Suppressor macrophage (primary cell): ENCODE measurements at regions not wholly inside any gene's neighbourhood (a gene's known extent, or its start where the extent isn't known, plus 50 kb on each side); places are given as distances from the start of the nearest gene placed in this dataset.
A peak's percentile ranks its signal among the peaks of the same experiment; 100 is the strongest.
"Not testable (repeated sequence)": the region's sequence is repeated elsewhere in the genome, so short reads cannot be mapped to it uniquely, and the experiment has no call there.

Source experiments
- DNase-seq, 4 experiments: peaks; one replicate each; pipeline ENCODE4 v3.0.0-alpha.2; 2020 to 2022

DNA sequence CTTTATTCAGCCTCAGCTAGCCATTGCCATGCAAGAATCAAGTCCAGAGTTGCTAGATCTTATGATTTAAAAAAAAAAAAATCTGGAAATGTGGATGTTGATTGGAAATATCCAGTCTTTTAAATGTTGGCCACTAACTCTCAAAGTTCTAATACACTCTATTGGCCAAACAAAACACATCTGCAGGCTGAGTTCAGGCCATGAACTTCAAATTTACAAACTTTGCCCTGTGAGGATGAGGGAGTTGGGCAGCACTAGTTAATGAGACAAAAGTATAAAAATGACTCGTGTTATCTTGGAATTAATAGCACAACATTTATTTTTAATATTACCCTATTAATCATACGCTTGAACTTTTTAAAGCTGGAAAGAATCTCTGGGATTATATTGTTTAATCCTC, 432.3 kb downstream of the PLPP3 start:
- DNase-seq: no peak

DNA sequence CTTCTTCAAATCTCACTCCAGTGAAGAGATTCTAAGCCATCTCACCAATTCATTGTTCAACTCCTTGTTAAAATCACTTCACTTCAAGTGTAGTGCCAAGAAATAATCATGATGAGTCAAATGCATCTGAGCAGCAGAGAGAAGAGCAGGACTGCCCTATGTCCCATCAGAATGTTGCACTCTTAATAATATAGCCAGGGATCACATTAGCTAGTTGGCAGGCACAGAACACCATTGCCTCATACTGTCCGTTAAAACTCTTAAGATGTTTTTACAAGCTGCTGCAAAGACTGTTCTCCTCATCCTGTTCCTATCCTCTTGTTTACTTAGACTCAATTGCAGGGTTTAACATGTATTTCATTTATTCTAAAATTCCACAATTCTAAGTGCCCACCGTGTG, 432.9 kb downstream of the PLPP3 start:
- no peak for DNase-seq

GRCh38 chr1:56145581-56145980, 433.8 kb downstream of the PLPP3 start:
- DNase-seq: no peak

DNA sequence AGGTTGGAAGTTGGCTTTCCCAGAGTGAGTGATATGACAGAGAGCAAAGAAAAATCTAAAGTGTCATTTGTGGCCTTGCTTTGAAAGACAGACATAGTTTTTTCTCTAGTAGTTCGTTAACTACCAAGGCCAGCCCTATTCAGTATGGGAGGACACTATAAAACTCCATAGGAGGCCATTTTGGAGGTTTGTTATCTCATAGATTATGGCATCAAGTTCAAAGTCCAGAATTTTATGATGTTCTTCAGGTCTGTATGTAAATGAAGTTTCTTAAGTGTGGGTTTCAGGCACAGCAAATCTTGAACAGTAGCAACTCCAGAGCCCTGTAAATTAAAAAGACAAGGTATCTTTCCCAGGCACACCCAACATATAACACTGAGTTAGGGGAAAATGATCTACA, 437.1 kb downstream of the PLPP3 start:
- DNase-seq: no peak

- DNase-seq: no peak
Observed at GRCh38 chr1:56139836-56140235, 439.5 kb downstream of the PLPP3 start.

DNA sequence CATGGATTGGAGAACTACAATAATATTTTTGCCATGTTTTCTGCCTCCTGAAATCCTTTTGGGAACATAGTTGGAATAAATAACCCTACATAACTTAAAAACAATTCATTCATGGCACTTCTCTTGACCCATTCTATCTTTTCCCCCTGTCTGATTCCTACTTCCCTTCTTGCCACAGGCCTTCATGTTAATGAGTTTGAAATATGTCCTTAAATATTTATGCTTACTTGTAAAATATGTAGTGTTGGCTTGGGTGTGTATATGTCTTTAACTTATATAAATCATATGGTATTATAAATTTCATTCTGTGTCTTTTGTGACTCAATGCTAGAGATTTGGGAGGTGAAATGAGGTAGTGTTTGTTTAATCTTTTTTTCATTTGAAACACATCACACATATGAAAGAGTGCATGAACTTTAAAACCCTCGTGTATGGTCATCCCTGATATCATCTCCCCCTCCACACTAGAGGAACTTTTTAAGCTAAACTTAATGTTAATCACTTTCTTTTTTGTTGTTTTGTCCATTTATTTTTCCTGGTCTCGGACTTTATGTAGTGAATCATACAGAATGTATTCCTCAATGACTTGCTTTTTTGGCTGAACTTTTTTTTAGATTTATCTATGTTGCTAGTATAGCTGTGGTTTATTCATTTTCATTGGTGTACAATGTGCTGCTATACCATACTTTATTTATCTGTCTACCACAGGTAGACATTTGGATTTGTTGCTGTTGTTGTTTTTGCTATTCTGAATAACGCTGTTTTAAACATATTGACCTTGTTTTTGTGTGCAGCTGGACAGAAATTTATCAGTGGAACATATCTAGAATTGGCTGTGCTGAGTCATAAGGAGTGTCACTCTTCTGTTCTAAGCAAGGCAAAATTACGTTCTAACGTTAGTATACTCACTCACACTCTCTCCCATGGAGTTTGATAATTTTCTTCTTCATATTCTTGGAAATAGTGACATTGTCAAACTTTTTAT, 441.6 kb downstream of the PLPP3 start:
- no peak for DNase-seq

- DNase-seq: no peak
Observed at GRCh38 chr1:56137090-56137489, 442.3 kb downstream of the PLPP3 start.

DNA sequence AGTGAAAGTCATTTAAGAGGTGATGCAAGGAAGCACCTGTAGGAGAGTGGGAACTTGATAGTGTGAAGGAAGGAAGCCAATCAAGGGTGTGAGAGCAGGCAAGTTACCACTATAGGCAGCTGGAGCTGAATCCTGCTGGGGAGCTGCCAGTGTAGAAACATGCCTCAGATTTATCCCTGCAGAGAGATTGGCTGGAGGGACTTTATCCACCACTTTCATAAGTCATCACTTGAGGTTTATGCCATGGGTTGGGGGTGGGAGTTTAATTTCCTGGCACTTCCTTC, 443.6 kb downstream of the PLPP3 start:
- DNase-seq: no peak

DNA sequence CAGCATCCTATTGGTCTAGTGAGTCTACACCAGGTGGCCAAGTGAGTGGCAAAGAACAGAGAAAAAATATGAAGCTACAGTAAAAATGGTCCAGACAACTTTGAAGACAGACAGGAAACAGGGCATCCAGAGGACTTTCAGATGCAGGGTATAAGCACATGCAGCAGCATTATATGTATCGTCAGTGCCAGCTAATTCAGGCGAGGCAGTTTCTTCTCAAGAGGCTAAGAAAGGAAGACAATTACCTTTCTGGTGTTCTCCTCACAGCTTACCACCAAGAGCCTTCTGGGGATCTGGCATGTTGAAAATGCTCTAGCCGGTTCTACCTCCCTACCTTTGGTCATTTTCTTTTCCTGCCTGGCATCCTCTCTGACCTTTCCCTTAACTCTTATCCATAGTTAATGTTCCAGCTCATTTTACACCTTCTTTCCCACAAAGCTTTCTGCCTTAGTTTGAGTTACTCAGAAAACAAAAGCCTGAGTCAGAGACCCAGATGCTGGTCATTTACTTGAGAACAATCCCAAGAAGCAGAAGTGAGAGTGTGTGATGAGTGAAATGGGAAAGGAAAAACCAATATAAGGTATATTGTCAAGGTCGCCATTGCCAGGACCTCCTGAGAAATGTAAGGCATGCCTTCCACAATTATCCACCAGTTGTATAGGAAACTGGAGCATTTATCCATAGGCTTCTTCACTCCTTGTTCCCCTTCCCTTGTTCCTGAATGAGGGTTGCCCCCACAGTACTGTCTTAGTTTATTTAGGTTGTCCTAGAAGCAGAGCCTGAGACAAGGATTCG, 444.1 kb downstream of the PLPP3 start:
- DNase-seq: peak in 2 of 4 experiments; percentile 2

GRCh38 chr1:56133522-56134472, 445.6 kb downstream of the PLPP3 start:
- DNase-seq: no peak

- DNase-seq: no peak
Observed at GRCh38 chr1:56132520-56132919, 446.8 kb downstream of the PLPP3 start.

GRCh38 chr1:56129837-56130236, 449.5 kb downstream of the PLPP3 start:
- DNase-seq: no peak

DNA sequence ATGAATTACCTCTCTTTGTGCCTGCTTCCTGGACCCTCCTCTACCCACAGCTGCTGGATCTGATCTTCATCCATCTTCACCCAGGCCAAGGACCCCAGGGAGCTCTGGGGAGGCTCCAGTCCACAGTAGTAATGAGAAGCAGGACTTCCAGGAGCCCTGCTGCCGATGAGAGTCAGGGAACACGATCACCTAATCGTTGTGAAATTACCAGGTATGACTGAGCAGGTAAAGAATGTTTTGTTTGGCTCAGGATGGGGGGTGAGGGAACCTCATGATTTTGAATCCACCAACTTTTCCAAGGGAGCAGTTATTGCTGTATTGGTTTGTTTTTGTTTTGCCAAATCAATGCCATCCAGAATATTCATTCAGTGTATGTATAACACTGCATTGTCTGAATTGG, 454.0 kb downstream of the PLPP3 start:
- DNase-seq: no peak

- no peak for DNase-seq
Observed at GRCh38 chr1:56123826-56124225, 455.5 kb downstream of the PLPP3 start.

- no peak for DNase-seq
Observed at GRCh38 chr1:56123421-56123820, 455.9 kb downstream of the PLPP3 start.

GRCh38 chr1:56120021-56120420, 459.3 kb downstream of the PLPP3 start:
- peak; percentile 1 to 43 (median 10) for DNase-seq

GRCh38 chr1:56118676-56119075, 460.7 kb downstream of the PLPP3 start:
- DNase-seq: not testable (repeated sequence)

DNA sequence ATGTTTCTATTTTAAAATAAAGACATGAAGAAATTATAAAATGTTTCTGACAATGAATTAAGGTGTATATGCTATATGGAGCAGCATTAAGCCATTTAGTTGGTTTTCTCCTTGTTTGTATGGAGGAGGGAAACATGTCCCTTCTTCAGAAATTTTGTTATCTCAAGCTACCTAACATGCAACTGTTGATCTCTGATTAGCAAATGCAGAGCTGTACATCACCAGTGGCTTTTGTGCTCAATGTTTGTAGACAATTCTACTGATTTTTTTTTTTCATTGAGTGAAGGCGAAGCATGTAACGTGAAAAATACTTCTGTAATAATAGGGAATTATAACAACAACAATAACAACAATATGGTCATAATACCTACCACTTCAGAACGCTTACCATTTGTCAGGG, 463.7 kb downstream of the PLPP3 start:
- DNase-seq: no peak

GRCh38 chr1:56113679-56114078, 465.7 kb downstream of the PLPP3 start:
- DNase-seq: no peak

- DNase-seq: no peak
Observed at GRCh38 chr1:56107275-56107638, 472.1 kb downstream of the PLPP3 start.

DNA sequence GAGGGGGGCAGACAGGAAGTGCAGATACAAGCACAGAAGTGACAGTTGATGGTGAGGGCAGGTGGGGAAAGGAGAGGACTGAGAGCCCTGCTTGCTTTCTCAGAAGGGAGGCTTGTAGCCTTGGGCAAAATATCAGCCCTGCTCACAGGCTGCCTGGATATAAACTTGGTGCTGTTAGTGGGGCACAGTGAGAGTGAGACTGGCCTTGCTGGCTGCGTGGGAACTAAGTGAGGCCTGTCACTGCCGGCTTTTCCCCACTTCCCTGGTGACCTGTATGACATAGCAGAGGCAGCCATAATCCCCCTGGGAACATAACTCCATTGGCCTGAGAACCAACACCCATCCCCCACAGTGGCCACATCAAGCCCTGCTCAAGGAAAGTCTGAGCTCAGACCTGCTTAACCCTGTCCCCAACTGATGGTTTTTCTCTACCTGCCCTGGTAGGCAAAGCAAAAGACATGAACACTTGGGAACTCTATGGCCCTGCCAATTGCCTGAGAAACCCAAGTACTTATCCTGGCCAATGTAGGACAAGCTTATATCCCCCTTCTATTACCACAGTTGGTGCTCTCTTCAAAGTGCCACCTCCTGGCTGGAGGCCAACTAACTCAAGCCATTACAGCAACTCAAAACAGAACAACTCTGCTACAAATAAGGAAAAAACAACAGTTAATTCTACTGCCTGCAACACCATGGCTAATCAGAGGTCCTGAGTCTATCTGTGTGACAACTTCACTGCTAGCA, 472.7 kb downstream of the PLPP3 start:
- DNase-seq: no peak

- no peak for DNase-seq
Observed at GRCh38 chr1:56105397-56105796, 474.0 kb downstream of the PLPP3 start.
